GM20000 (cell line): ENCODE measurements at regions not wholly inside any gene's neighbourhood (a gene's known extent, or its start where the extent isn't known, plus 50 kb on each side); places are given as distances from the start of the nearest gene placed in this dataset.

Experiments
- DNase-seq: peaks from one replicate; pipeline ENCODE4 v3.0.0; 2012; ENCODE audit warnings: low spot score
- TF ChIP-seq, protein P1 (sequence below): IDR thresholded peaks from 2 replicates; pipeline ENCODE4 v1.5.1; 2012; ENCODE audit warnings: mild to moderate bottlenecking, control low read depth; ENCODE audit errors: extremely low read depth, missing control alignments

DNA sequence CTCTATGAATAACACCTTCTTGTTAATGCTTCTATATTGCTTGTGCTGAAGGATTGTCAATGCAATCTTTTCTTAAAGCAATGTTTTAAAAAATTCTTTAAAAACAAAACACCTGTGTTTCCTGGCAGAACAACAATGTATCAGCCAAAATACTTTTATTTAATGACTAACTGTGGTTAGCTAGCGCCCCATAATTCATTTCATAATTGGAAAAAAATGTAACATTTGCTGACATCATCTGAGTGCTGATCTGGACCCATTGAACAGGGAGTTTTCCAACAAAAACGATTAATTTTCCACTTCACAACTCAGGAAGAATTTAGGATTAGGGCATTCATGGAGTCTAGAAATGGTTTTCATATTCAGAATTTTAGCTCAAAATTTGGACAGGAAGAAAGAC, 137.6 kb upstream of the CDK6 start:
- DNase-seq, result no peak
- TF ChIP-seq, protein P1, sequence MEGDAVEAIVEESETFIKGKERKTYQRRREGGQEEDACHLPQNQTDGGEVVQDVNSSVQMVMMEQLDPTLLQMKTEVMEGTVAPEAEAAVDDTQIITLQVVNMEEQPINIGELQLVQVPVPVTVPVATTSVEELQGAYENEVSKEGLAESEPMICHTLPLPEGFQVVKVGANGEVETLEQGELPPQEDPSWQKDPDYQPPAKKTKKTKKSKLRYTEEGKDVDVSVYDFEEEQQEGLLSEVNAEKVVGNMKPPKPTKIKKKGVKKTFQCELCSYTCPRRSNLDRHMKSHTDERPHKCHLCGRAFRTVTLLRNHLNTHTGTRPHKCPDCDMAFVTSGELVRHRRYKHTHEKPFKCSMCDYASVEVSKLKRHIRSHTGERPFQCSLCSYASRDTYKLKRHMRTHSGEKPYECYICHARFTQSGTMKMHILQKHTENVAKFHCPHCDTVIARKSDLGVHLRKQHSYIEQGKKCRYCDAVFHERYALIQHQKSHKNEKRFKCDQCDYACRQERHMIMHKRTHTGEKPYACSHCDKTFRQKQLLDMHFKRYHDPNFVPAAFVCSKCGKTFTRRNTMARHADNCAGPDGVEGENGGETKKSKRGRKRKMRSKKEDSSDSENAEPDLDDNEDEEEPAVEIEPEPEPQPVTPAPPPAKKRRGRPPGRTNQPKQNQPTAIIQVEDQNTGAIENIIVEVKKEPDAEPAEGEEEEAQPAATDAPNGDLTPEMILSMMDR, result no peak

DNA sequence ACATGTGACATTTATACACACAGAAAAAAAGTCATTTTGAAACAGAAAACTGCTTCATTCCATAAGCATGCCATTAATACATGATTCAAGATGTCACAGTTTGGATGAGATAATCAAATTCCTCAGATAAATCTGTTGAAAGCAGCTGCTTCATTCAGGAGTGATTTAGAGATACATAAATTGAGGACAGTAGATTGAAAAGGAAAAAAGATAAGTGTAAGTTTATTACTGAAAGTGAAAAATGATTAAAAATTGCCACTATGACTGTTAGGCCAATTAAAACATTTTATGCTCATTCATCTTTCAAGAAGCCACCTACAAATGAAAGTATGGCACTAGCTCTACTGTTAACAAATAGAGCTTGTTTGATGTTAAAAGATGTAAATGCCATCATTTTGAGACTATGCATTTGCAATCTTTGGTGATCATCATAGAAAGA, 136.9 kb upstream of the CDK6 start:
- TF ChIP-seq, protein P1, result no peak
- DNase-seq, result no peak

DNA sequence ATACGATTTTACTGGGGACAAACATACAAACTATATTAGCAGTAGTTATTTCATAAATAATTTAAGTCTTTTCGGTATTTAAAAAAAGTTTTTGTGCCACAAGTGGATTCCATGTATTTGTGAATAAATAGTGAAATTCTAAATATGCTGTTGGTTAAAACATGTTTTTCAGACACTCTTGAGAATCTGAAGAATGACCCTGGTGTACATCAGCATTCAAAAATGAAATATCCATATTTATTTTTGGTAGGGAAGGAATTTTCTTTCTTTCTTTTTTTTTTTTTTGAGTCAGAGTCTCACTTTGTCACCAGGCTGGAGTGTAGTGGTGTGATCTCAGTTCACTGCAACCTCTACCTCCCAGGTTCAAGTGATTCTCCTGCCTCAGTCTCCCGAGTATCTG, 136.1 kb upstream of the CDK6 start:
- no peak for DNase-seq
- TF ChIP-seq, protein P1, result no peak

DNA sequence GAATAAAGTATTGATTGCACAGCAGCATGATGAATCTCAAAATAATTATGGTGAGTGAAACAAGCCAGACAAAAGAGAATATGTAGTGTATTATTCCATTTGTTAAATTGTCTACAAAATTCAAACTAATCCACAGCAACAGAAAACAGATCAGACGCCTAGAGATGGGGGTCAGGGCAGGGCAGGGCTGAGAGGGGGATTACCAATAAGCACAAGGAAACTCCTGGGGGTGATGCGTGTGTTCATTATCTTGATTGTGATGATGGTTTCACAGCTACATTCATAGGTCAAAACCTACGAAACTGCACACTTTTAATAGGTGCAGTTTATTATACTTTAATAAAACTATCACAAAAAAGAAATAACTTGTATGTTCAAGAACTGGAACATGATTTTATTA, 132.7 kb upstream of the CDK6 start:
- no peak for DNase-seq
- TF ChIP-seq, protein P1, result no peak

DNA sequence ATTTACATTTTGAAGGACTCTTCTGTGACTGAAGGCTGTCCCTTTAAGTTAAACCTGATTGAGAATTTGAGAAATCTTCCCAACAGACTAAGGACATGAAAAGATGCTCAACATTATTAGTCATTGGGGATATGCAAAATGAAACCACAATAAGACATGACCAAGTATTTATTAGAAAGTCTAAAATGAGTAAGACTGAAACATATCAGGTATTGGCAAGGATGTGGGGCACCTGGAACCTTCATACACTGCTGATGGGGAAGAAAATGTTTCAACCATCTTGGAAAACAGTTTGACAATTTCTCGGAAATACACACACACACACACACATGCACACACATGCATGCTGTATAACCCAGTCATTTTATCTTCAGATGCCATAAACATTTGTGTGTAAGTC, 132.1 kb upstream of the CDK6 start:
- no peak for DNase-seq
- TF ChIP-seq, protein P1, result no peak

DNA sequence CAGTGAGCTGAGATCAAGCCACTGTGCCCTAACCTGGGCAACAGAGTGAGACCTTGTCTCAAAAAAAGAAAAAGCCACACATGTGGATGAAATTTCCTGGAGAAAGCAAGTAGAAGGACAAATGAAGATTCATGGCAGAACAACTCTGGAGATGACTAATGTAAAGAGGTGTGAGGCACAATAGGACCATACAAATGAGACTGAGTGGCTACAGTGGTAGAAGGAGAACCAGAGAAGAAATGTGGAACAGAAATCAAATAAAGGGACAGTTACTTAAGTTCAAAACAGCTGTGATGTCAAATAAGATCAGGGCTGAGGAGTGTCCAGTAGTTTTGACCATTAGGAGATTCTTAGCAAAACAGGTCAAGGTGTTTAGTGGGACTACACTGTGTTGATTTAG, 130.9 kb upstream of the CDK6 start:
- TF ChIP-seq, protein P1, result no peak

DNA sequence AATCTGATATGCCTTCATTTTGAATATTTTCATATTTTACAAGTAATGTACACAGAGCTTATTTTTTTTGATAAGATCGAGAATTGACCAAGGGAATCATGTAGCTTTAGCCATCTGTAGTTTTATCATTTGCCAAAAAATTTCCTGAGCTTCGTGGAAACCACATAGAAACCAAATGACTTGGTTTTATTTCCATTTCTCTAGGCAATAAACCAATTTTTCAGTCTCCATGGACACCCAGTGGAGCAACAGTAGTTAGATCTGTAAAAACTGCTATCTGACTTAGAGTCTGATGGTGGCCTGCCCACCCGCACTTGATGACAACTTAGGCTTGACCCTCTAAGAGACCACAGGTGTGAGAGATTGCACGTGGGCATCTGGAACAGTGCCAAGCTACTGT, 127.8 kb upstream of the CDK6 start:
- DNase-seq, result no peak
- TF ChIP-seq, protein P1, result no peak

More for the DNA sequence above, 130.9 kb upstream of the CDK6 start:
- no peak for DNase-seq

DNA sequence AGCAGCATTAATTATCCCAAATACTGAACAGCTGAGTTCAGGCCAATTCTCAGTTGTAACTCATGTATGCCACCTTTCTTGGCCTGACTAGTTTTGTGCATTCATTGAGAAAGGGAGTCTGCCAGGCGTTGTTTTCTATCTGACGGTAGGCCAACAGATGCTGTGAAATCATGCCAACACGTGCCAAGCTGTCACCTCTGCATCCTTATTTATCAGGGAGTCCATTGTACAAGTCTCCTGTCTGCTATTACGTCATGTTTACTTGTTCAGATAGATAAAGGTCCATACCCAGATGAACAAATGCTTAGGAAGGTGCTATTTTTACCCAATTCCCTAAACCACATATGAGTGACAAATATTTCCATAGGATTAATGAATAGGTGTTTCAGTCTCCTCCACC, 127.2 kb upstream of the CDK6 start:
- no peak for DNase-seq
- TF ChIP-seq, protein P1, result no peak
